SW480 (cell line): ENCODE measurements at regions not wholly inside any gene's neighbourhood (a gene's known extent, or its start where the extent isn't known, plus 50 kb on each side); places are given as distances from the start of the nearest gene placed in this dataset.
"Not testable (repeated sequence)": the region's sequence is repeated elsewhere in the genome, so short reads cannot be mapped to it uniquely, and the experiment has no call there.

ENCODE experiments used
- DNase-seq: peaks from one replicate; pipeline ENCODE4 v3.0.0-alpha.2; 2016; ENCODE audit warnings: low spot score

GRCh38 chr6:91911945-91912344, 1325.1 kb upstream of the MAP3K7 start:
- no peak for DNase-seq

GRCh38 chr6:91904586-91905164, 1317.8 kb upstream of the MAP3K7 start:
- no peak for DNase-seq

DNA sequence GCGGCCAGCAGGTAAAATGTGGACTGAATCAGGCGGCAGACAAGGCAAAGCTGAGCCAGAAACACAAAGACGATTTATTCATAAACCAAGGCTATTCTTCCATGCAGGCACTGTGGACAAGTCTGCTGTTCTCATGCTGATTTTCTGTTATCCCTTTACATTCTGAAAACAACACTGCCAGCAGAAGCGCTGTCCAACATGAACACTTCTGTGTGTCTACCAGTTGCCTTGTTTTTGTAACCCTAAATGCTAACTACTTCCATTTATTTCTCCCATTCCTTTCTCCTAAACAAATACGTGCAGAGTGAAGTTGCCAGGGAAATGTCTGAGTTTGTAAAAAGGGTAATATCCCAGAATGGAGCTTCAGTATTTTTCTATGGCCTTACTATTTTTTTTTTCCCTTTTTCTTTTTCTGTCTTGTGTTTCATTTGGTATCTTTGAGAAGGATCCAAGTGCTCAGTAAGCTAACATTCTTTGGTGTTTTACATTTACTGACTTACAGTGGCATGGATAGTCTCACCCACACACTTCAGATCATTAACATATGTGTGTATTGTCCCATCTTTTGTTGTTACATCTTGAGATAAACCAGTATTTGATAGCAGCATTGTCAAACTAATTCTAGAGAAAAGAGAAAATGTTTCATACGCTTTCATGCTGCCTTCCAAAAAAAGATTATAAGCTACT, 1308.9 kb upstream of the MAP3K7 start:
- DNase-seq: no peak

DNA sequence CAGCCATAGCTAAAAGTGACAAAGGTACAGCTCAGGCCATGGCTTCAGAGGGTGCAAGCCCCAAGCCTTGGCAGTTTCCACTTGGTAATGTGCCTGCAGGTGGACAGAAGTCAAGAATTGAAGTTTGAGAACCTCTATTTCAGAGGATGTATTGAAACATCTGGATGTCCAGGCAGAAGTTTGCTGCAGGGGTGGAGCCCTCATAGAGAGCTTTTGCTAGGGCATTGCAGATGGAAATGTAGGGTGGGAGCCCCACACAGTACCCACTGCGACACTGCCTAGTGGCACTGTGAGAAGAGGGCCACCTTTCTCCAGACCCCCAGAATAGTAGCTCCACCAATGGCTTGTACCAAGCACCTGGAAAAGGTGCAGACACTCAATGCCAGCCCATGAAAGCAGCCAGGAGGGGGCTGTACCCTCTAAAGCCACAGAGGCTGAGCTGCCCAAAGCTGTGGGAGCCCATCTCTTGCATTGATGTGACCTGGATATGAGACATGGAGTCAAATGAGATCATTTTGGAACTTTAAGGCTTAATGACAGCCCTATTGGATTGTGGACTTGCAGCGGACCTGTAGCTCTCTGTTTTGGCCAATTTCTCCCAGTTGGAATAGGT, 1299.4 kb upstream of the MAP3K7 start:
- DNase-seq: no peak

GRCh38 chr6:91881791-91882190, 1294.9 kb upstream of the MAP3K7 start:
- DNase-seq: not testable (repeated sequence)

- DNase-seq: no peak
These were observed 1292.6 kb upstream of the MAP3K7 start for GRCh38 chr6:91879386-91879995.

- DNase-seq: no peak
These were observed 1291.1 kb upstream of the MAP3K7 start for GRCh38 chr6:91877994-91878393.

DNA sequence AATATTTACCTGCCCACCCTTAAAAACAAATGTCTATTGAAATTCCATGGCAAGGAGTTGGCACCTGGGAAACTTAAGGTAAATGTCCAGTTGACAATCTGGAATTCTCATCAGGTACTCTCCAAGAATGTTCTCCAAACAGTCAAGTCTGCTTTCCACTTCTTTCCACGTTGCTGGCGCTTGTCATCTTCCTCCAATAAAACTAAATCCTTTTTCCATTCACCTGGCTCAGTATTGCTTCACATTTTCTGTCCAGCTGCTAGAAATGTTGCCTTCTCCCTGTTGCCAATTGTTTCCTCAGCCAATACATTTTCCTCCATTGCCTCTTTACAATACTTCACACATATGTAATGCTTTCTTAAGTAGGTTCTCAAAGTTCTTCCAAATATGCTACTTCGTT, 1288.1 kb upstream of the MAP3K7 start:
- no peak for DNase-seq

GRCh38 chr6:91868539-91869202, 1281.8 kb upstream of the MAP3K7 start:
- DNase-seq: no peak

GRCh38 chr6:91865889-91866288, 1279.0 kb upstream of the MAP3K7 start:
- no peak for DNase-seq

DNA sequence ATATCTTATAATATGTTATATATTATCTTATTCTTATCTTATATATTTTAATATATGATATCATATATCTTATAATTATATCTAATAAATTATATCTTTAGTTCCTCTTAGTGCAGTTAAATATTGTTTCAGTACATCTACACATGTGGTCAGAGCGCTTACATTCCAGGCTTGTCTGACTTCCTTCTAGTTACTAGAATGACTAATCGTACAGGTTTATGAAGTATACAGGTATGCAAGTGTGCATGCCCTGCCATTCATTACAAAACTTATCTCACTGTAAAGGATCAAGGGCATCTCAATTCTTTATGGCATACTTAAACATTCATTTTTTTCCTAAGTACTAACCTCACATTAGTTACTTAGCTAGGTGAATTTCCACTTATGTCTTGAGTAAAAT, 1278.0 kb upstream of the MAP3K7 start:
- DNase-seq: no peak

- DNase-seq: peak; percentile 1
These were observed 1273.9 kb upstream of the MAP3K7 start for GRCh38 chr6:91860541-91861335.

GRCh38 chr6:91852252-91852651, 1265.4 kb upstream of the MAP3K7 start:
- no peak for DNase-seq

GRCh38 chr6:91834813-91835212, 1247.9 kb upstream of the MAP3K7 start:
- DNase-seq: no peak

DNA sequence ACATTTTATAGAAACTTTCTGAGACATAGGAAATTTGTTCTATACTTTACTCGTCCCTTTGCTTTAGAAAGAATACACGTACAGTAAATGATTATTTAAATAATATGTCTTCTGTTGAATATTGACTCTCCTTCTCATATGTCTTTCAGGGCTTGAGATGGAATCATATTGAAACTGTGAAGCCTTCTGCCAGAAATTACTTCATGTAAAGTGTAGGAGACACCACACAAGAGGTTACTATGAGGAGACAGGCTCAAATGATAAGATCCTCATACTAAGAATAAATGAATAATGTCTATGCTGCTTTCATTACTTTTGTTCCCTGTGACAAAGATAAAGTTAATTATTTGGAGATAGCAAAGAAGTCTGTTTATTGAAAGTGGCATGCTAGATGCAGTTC, 1240.3 kb upstream of the MAP3K7 start:
- DNase-seq: no peak

- no peak for DNase-seq
These were observed 1239.3 kb upstream of the MAP3K7 start for GRCh38 chr6:91826128-91826527.

- DNase-seq: no peak
These were observed 1237.5 kb upstream of the MAP3K7 start for GRCh38 chr6:91824331-91824730.

- no peak for DNase-seq
These were observed 1235.7 kb upstream of the MAP3K7 start for GRCh38 chr6:91822581-91822980.

- no peak for DNase-seq
These were observed 1229.5 kb upstream of the MAP3K7 start for GRCh38 chr6:91816335-91816734.

GRCh38 chr6:91813641-91814040, 1226.8 kb upstream of the MAP3K7 start:
- no peak for DNase-seq

- DNase-seq: no peak
These were observed 1225.9 kb upstream of the MAP3K7 start for GRCh38 chr6:91812596-91813274.
